GM23248 (cell line): ENCODE measurements at regions not wholly inside any gene's neighbourhood (a gene's known extent, or its start where the extent isn't known, plus 50 kb on each side); places are given as distances from the start of the nearest gene placed in this dataset.

Source experiments
- EZH2 ChIP-seq: fragments of 200-600 bp; sonication (generic); IDR thresholded peaks from 2 replicates; pipeline ENCODE4 v1.6.1; 2018; ENCODE audit warnings: antibody characterized with exemption, mild to moderate bottlenecking; ENCODE audit not compliant: insufficient read depth, poor library complexity, severe bottlenecking
- EZH2phosphoT487 ChIP-seq: fragments of 200-600 bp; sonication (generic); IDR thresholded peaks from 2 replicates; pipeline ENCODE4 v1.6.1; 2018; ENCODE audit warnings: antibody characterized with exemption, moderate library complexity, mild to moderate bottlenecking, low read depth; ENCODE audit not compliant: insufficient read depth

DNA sequence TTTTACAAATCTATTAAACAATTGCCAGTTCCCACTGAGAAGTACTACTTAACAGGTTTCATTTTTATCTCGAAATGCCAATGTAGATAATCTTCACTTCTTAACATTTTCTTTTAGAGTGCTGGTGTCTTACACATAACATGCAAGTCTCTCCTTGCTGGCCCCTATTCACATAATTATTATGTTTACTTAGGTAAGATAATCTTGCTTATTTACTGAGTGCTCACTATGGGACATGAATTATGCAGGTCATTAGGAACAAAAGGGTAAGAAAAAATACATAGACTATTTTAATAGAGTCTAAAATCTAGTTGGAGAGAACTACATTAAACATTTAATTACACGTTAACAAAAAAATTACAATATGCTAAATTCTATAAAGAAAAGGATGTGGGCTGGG lies 328.4 kb downstream of the PRR16 start:
- no peak for TF ChIP-seq EZH2phosphoT487
- TF ChIP-seq EZH2, result no peak
